ENCODE measurements at regions not wholly inside any gene's neighbourhood (a gene's known extent, or its start where the extent isn't known, plus 50 kb on each side); places are given as distances from the start of the nearest gene placed in this dataset.

GRCh38 chr4:10371121-10371520 is 86.1 kb downstream of the ZNF518B start:
- in situ Hi-C loops (cut with HindIII; ENCODE audit: low sequenced_read_pairs), result no loop called here
- no peak for DNase-seq (ENCODE audit: low read depth, low spot score)
- no peak overlapping the region for H3K4me3 ChIP-seq (ENCODE audit: low read depth, low read length)
- no peak for TF ChIP-seq CTCF (IDR thresholded peaks at IDR 0.05; ENCODE audit: low read depth, low read length)

GRCh38 chr4:10369517-10369916 is 87.7 kb downstream of the ZNF518B start:
- no peak for DNase-seq (ENCODE audit: low read depth, low spot score)
- in situ Hi-C loops (cut with HindIII; ENCODE audit: low sequenced_read_pairs), result no loop called here
- TF ChIP-seq CTCF (IDR thresholded peaks at IDR 0.05; ENCODE audit: low read depth, low read length), result no peak
- H3K4me3 ChIP-seq (ENCODE audit: low read depth, low read length), result no peak overlapping the region

- no peak overlapping the region for H3K4me3 ChIP-seq (ENCODE audit: low read depth, low read length)
- in situ Hi-C loops (cut with HindIII; ENCODE audit: low sequenced_read_pairs), result no loop called here
- DNase-seq (ENCODE audit: low read depth, low spot score), result no peak
- TF ChIP-seq CTCF (IDR thresholded peaks at IDR 0.05; ENCODE audit: low read depth, low read length), result no peak
Measured at GRCh38 chr4:10366628-10367027, 90.6 kb downstream of the ZNF518B start.

GRCh38 chr4:10364194-10364593 is 93.0 kb downstream of the ZNF518B start:
- no peak overlapping the region for H3K4me3 ChIP-seq (ENCODE audit: low read depth, low read length)
- no peak for DNase-seq (ENCODE audit: low read depth, low spot score)
- in situ Hi-C loops (cut with HindIII; ENCODE audit: low sequenced_read_pairs), result no loop called here
- TF ChIP-seq CTCF (IDR thresholded peaks at IDR 0.05; ENCODE audit: low read depth, low read length), result no peak

GRCh38 chr4:10354746-10355145 is 102.5 kb downstream of the ZNF518B start:
- no peak for DNase-seq (ENCODE audit: low read depth, low spot score)
- TF ChIP-seq CTCF (IDR thresholded peaks at IDR 0.05; ENCODE audit: low read depth, low read length), result no peak
- H3K4me3 ChIP-seq (ENCODE audit: low read depth, low read length), result no peak overlapping the region
- in situ Hi-C loops (cut with HindIII; ENCODE audit: low sequenced_read_pairs), result no loop called here

GRCh38 chr4:10354225-10354624 is 103.0 kb downstream of the ZNF518B start:
- DNase-seq (ENCODE audit: low read depth, low spot score), result no peak
- in situ Hi-C loops (cut with HindIII; ENCODE audit: low sequenced_read_pairs), result no loop called here
- H3K4me3 ChIP-seq (ENCODE audit: low read depth, low read length), result no peak overlapping the region
- no peak for TF ChIP-seq CTCF (IDR thresholded peaks at IDR 0.05; ENCODE audit: low read depth, low read length)

GRCh38 chr4:10353110-10353509 is 104.1 kb downstream of the ZNF518B start:
- TF ChIP-seq CTCF (IDR thresholded peaks at IDR 0.05; ENCODE audit: low read depth, low read length), result no peak
- in situ Hi-C loops (cut with HindIII; ENCODE audit: low sequenced_read_pairs), result no loop called here
- DNase-seq (ENCODE audit: low read depth, low spot score), result no peak

More at GRCh38 chr4:10353110-10353509, 104.1 kb downstream of the ZNF518B start:
- H3K4me3 ChIP-seq (ENCODE audit: low read depth, low read length), result no peak overlapping the region

Data from astrocyte of the spinal cord (primary cell).